Activated naive CD8-positive, alpha-beta T cell (primary cell): ENCODE measurements at regions not wholly inside any gene's neighbourhood (a gene's known extent, or its start where the extent isn't known, plus 50 kb on each side); places are given as distances from the start of the nearest gene placed in this dataset.

Source experiments
- H3K27ac Mint-ChIP-seq: one replicate; pipeline ENCODE4 v1.8.0; 2021; ENCODE audit warnings: mixed read lengths
- H3K27me3 Mint-ChIP-seq: one replicate; pipeline ENCODE4 v1.8.0; 2021; ENCODE audit warnings: mixed read lengths
- H3K36me3 Mint-ChIP-seq: one replicate; pipeline ENCODE4 v1.8.0; 2021; ENCODE audit warnings: mixed read lengths
- H3K4me1 Mint-ChIP-seq: one replicate; pipeline ENCODE4 v1.8.0; 2021; ENCODE audit warnings: low read depth, mixed read lengths
- H3K4me3 Mint-ChIP-seq: one replicate; pipeline ENCODE4 v1.8.0; 2021; ENCODE audit warnings: mild to moderate bottlenecking, mixed read lengths
- H3K9me3 Mint-ChIP-seq: one replicate; pipeline ENCODE4 v1.8.0; 2021; ENCODE audit warnings: low read depth, mixed read lengths

DNA sequence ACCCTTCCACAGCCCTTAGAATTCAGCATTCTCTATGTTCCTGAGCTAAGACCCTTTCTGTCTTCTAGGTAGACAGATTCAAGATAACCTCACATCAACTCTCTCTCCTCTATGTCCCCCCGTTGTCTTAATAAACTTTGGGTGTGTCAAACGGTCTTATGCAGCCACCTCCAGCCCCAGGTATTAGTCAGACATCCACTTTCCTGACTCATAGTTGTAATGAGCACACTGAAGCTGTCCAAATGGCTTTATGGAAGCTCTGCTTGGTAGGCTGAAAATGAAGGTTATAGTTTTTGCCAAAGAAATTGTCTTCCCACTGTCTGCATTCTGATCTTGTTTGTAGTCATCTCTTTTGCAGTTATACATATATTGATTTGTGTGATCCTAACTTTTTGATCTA, 482.0 kb downstream of the RMST start:
- H3K27ac Mint-ChIP-seq, result no peak overlapping the region
- no peak overlapping the region for H3K4me3 Mint-ChIP-seq
- peaks cover 9% of the 10 kb centered on the region for H3K9me3 Mint-ChIP-seq
- H3K36me3 Mint-ChIP-seq, result no peaks in the 10 kb centered on the region
- H3K4me1 Mint-ChIP-seq, result no peaks in the 10 kb centered on the region
- H3K27me3 Mint-ChIP-seq, result no peaks in the 10 kb centered on the region

DNA sequence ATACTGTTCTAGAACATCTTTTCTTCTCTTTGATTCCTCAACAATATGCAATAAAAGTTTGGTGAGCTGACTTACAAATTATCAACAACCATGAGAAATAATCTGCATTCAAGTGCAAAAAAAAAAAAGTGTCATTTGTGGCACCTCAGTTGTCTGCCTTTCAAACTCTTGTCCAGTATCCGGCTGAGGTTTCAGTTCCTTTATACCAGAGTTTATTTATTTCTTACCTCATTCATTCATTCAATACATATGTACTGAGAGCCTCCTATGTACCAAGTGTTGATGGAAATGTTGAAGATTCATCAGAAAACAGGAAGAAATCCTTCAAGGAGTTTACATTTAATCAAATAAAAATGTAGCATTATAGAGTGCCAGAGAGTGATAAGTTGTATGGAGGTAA, 484.1 kb downstream of the RMST start:
- Mint-ChIP-seq H3K9me3 (peaks cover 9% of the 10 kb centered on the region), H3K36me3 (no peaks in the 10 kb centered on the region), H3K27me3 (no peaks in the 10 kb centered on the region), H3K27ac (no peak overlapping the region), H3K4me1 (no peaks in the 10 kb centered on the region), H3K4me3 (no peak overlapping the region)

DNA sequence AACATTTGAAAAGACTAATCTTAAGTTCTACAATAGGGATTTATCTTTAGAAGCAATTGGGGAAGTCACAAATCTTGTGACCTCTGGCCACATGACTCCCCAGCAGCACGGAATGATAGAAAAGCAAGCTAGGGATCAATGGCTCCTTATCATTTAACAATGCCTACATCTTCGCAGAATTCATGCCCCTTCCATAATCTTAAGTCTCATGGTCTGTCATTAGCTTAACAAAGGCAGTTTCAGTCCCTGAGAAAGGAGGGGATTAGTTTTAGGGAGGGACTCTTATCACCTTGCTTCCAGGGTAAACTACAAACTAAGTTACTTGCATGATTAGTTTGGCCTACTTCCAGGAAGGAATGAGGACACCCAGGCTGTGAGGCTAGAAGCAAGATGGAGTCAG, 486.0 kb downstream of the RMST start:
- Mint-ChIP-seq H3K36me3 (no peaks in the 10 kb centered on the region), H3K4me3 (no peak overlapping the region), H3K27me3 (no peaks in the 10 kb centered on the region), H3K27ac (no peak overlapping the region), H3K4me1 (no peaks in the 10 kb centered on the region), H3K9me3 (peaks cover 7% of the 10 kb centered on the region)

DNA sequence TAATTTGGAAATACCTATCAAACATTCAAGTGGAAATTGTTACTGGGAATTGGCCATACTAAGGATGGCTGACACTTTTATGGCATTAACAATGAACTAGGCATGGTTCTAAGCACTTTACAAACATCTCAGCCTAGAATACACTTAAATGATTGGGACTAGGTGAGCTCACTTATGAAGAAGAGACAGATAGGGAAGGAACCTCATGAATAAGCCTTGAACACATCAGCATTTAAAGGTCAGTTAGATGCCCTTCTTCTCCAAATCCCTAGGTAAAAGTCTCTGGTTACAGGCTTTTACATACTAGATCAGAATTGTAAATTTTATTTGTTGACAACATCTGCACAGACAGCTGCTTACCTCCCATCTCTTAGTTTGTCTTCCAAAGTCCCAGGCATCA, 488.6 kb downstream of the RMST start:
- Mint-ChIP-seq H3K36me3 (no peaks in the 10 kb centered on the region), H3K27me3 (peaks cover 2% of the 10 kb centered on the region), H3K4me1 (no peaks in the 10 kb centered on the region), H3K27ac (no peak overlapping the region), H3K9me3 (peaks cover 7% of the 10 kb centered on the region), H3K4me3 (no peak overlapping the region)

DNA sequence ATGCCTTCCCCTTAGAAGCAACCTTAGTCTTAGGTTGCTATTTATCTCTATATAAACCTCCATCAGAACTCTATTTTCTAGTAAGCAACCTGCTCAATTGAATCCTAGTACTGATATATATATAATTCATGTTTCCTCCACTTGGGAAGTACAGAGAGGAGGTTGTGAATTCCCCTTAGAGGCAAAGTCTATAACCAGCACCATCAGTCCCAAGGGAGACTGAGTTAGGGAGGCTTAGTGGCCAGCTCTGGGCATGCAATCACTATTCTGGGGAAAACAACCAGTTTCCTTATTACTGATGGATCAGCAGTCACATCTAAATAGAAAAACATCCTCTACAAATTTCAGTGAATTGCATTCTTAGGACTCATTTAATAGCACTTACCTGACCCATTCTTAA, 489.1 kb downstream of the RMST start:
- Mint-ChIP-seq H3K36me3 (no peaks in the 10 kb centered on the region), H3K4me1 (no peaks in the 10 kb centered on the region), H3K4me3 (no peak overlapping the region), H3K27me3 (peaks cover 2% of the 10 kb centered on the region), H3K9me3 (peaks cover 10% of the 10 kb centered on the region), H3K27ac (no peak overlapping the region)

DNA sequence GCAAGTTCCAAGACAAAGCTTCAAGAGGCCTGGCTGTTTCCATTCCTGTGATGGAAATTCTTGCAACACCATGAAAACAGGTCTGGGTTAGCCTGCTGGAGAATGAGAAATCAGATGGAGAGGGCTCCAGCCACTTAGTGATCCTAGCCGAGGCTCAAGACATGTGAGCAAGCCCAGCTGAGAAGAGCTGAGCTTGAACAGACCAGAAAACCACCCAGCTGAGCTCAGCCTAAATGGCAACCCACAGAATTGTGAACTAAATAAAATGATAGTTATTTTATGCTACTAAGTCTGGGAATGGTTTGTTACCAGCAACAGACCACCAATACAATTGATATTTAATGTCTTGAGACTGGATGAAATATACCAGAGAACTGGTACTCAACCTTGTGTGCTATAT, 494.5 kb downstream of the RMST start:
- H3K27ac Mint-ChIP-seq, result no peak overlapping the region
- peaks cover 2% of the 10 kb centered on the region for H3K27me3 Mint-ChIP-seq
- peaks cover 4% of the 10 kb centered on the region for H3K9me3 Mint-ChIP-seq
- H3K4me1 Mint-ChIP-seq, result no peaks in the 10 kb centered on the region
- no peaks in the 10 kb centered on the region for H3K36me3 Mint-ChIP-seq
- no peak overlapping the region for H3K4me3 Mint-ChIP-seq

DNA sequence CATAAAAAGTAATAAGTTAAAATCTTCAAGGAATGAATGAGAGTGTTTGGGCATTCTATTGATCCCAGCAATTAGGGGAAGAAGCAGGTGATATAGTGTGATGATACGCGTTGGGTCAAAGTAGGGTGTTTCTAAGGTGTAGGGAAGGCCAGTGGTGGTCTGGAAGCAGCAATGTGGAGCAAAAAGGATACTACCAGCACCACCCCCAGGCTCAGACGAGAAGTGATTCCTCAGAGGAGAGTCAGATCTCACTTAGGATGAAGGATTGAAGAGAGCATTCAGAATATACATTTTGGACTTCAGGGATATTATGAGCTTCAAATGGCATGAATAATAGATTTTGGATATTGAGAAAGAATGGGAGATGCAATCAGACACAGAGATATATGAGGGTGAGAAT, 497.6 kb downstream of the RMST start:
- H3K36me3 Mint-ChIP-seq, result no peaks in the 10 kb centered on the region
- H3K4me3 Mint-ChIP-seq, result no peak overlapping the region
- H3K9me3 Mint-ChIP-seq, result peaks cover 4% of the 10 kb centered on the region
- no peaks in the 10 kb centered on the region for H3K4me1 Mint-ChIP-seq
- no peak overlapping the region for H3K27ac Mint-ChIP-seq
- no peaks in the 10 kb centered on the region for H3K27me3 Mint-ChIP-seq

DNA sequence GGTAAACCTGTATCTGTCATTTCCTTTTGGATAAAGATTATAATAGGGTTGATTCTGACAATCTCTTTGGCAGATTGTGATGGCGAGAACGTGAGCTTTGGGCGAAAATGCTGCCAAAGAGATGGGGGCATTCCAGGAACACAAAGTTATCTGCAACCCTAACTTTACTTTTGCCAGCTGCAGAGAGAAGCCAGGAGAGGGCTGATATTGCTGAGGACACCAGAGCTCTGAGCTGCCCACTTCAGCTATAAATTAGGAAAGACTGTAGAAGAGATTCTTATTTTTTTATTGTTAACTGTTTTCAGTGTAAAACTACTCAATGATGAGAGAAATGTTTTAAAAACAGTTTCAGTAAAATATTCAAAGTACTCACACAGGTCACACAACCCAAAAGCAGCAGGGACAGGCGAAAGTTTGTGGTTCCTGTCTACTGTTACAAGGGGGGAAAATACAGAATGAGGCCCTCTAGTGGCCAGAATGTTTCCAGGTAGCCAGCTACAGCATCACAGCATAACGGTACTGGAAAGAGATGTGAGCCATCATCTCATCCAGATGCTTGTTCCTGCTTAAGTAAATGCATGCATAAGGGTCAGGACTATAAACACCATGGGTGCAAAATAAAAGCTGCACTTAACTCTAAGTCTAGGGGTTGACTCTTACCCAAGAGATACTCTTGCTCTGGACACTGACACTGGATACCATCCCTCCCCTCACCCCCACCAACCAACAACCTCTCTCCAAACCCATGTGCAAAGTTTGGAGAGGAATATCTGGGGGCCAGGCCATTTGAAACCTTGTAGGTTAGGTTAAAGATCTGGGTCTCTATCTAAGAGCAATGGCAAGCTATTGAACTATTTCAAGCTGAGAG, 498.4 kb downstream of the RMST start:
- H3K27me3 Mint-ChIP-seq, result no peaks in the 10 kb centered on the region
- H3K27ac Mint-ChIP-seq, result no peak overlapping the region
- no peaks in the 10 kb centered on the region for H3K4me1 Mint-ChIP-seq
- no peaks in the 10 kb centered on the region for H3K36me3 Mint-ChIP-seq
- no peak overlapping the region for H3K4me3 Mint-ChIP-seq
- H3K9me3 Mint-ChIP-seq, result peaks cover 4% of the 10 kb centered on the region

DNA sequence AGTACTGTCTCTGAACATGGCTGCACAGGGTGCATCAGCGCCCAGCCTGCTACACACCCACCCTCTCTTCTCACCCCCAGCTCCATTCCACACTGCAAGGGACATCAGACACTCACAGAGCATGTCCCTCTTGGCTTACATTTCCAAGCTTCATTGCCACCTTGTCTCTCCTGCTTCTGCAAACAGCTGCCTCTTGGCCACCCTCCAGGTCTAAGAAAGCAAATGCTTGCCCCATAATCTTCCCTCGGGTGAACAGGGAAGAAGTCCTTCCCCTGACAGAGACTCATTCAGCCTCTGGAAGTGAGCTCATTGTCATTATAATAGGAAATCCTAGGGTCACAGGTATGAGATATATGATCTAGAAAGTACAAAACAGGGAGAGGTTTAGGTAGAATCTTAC, 505.2 kb downstream of the RMST start:
- Mint-ChIP-seq H3K27ac (no peak overlapping the region), H3K4me1 (no peaks in the 10 kb centered on the region), H3K4me3 (no peak overlapping the region), H3K27me3 (no peaks in the 10 kb centered on the region), H3K9me3 (no peaks in the 10 kb centered on the region), H3K36me3 (no peaks in the 10 kb centered on the region)

DNA sequence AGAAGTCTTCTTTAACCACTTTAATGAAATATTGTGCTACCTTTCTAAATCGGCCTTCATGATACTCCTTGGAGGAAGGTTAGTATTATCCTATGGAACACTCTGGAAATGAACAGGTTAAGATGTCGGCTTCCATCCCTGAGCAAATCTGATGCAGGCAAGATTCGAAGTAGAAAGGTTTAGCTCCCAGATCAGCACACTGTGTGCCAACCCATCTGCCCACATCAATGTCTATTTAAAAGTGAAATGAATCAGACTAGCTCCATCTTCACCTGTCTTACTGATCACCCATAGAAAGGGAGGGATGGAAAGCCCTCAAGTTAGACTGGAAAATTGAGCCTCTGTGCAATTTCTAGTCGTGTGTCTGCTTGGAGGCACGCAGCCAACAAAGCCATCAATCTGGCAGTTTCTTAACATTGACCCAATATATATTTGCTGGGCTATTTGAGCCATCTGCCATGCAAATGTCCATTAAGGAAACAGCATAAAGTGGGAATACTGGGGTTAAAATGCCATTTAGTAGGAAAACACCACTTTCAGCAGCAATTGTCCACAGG, 506.1 kb downstream of the RMST start:
- Mint-ChIP-seq H3K9me3 (no peaks in the 10 kb centered on the region), H3K4me3 (no peak overlapping the region), H3K27ac (no peak overlapping the region), H3K36me3 (no peaks in the 10 kb centered on the region), H3K4me1 (no peaks in the 10 kb centered on the region), H3K27me3 (no peaks in the 10 kb centered on the region)

DNA sequence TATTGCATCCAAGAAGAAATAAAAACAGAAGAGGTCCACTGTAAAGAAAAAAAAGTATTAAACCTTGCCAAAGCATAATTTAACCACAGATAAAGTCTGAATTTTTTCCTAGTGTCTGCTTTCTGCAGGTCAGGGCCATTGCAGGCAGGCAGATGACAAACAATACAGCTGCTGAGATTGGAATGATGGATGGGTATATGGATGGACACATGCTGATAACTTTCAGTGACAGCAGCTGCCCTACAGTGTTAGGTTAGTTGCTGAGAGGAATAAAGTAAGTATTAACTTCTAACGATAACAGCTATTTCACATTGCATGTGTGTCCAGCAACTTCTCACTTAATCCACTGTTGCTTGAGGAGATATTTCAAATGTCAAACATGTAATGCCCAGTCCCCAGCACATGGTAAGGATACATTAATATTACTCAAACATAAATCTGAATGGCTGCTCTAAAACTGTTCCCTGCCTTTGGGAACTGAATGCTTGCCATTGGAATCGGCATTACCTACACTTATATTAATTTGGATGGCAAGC, 515.3 kb downstream of the RMST start:
- no peaks in the 10 kb centered on the region for H3K4me1 Mint-ChIP-seq
- peaks cover 3% of the 10 kb centered on the region for H3K27me3 Mint-ChIP-seq
- H3K27ac Mint-ChIP-seq, result no peak overlapping the region
- H3K9me3 Mint-ChIP-seq, result no peaks in the 10 kb centered on the region
- no peak overlapping the region for H3K4me3 Mint-ChIP-seq
- H3K36me3 Mint-ChIP-seq, result no peaks in the 10 kb centered on the region

DNA sequence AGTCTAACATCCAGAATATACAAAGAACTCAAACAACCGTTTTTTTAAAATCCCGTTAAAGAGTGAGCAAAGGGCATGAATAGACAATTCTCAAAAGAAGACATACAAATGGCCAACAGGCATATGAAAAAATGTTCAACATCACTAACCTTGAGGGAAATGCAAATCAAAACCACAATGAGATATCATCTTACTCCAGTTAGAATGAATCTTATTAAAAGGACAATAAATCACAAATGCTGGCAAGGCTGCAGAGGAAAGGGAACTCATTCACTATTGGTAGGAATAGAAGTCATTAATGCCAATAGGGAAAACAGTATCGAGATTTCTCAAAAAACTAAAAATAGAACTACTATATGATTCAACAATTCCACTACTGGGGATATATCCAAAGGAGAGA, 520.1 kb downstream of the RMST start:
- no peak overlapping the region for H3K4me3 Mint-ChIP-seq
- no peaks in the 10 kb centered on the region for H3K36me3 Mint-ChIP-seq
- H3K27ac Mint-ChIP-seq, result no peak overlapping the region
- no peaks in the 10 kb centered on the region for H3K9me3 Mint-ChIP-seq
- peaks cover 3% of the 10 kb centered on the region for H3K27me3 Mint-ChIP-seq
- no peaks in the 10 kb centered on the region for H3K4me1 Mint-ChIP-seq

DNA sequence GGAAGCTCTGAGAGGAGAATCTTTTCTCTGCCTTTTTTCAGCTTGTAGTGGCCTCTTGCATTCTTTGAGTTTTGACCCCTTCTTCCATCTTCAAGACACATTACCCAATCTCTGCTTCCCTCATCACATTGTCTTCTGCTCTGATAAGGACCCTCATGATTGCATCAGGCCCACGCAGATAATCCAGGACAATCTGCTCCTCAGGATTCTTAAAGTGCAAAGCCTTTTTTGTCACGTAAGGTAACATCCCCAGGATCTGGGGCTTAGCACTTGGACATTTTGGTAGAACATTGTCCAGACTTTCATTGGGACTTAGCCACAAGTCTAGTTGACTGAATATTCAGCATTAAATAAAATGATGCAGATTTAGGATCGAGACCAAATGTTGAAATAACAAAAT, 521.2 kb downstream of the RMST start:
- Mint-ChIP-seq H3K27me3 (peaks cover 2% of the 10 kb centered on the region), H3K9me3 (no peaks in the 10 kb centered on the region), H3K4me3 (no peak overlapping the region), H3K27ac (no peak overlapping the region), H3K36me3 (no peaks in the 10 kb centered on the region), H3K4me1 (no peaks in the 10 kb centered on the region)

DNA sequence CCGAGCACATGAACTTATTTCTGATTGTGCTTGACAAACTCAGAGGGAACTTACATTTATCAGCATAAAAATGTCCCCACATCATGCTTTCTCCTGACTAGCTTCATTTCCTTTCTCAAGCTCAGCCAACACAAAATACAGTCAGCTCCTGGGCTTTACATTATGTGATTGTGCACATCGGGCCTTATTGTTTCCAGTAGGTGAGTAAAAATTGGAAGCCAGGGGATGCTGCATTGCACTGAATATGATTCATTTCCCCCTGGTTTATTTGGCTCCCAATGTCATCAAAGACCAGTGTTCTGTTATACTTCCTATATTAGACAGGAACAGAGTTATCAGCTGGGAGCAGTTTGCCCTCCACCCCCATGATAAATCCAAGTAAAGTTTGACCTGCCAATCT, 521.8 kb downstream of the RMST start:
- H3K36me3 Mint-ChIP-seq, result no peaks in the 10 kb centered on the region
- H3K27me3 Mint-ChIP-seq, result peaks cover 2% of the 10 kb centered on the region
- H3K4me3 Mint-ChIP-seq, result no peak overlapping the region
- H3K4me1 Mint-ChIP-seq, result no peaks in the 10 kb centered on the region
- H3K9me3 Mint-ChIP-seq, result no peaks in the 10 kb centered on the region
- no peak overlapping the region for H3K27ac Mint-ChIP-seq

DNA sequence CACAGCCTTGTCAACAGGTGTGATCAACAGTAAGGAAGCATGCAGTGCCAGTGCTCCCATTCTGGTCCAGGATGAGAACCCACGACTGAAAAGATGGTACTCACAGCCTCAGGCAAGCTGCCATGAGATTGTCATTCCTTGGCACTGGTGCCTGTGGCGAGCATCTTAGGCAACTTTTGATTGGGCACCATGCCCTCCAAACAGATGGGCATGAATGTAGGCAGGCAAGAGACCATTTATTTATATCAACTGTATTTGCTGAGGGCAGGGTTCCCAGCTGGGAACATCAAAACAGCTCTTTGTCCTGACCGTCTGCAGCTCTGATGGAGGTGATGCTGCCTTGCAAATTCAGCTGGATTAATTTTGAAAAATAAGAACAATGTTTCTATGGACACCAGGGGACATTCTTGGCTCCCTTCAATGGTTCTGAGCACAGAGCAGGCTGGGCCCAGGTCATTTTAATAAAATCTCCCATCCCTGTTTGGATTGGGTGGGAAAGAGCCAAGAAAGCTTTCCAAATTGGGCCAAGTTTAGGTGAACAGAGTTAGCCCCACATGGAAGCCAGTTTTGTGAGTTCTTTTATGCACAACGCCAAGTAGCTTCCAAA, 522.5 kb downstream of the RMST start:
- Mint-ChIP-seq H3K27me3 (peaks cover 2% of the 10 kb centered on the region), H3K27ac (no peak overlapping the region), H3K36me3 (no peaks in the 10 kb centered on the region), H3K4me1 (no peaks in the 10 kb centered on the region), H3K9me3 (no peaks in the 10 kb centered on the region), H3K4me3 (no peak overlapping the region)
